ENCODE measurements at regions not wholly inside any gene's neighbourhood (a gene's known extent, or its start where the extent isn't known, plus 50 kb on each side); places are given as distances from the start of the nearest gene placed in this dataset.

DNA sequence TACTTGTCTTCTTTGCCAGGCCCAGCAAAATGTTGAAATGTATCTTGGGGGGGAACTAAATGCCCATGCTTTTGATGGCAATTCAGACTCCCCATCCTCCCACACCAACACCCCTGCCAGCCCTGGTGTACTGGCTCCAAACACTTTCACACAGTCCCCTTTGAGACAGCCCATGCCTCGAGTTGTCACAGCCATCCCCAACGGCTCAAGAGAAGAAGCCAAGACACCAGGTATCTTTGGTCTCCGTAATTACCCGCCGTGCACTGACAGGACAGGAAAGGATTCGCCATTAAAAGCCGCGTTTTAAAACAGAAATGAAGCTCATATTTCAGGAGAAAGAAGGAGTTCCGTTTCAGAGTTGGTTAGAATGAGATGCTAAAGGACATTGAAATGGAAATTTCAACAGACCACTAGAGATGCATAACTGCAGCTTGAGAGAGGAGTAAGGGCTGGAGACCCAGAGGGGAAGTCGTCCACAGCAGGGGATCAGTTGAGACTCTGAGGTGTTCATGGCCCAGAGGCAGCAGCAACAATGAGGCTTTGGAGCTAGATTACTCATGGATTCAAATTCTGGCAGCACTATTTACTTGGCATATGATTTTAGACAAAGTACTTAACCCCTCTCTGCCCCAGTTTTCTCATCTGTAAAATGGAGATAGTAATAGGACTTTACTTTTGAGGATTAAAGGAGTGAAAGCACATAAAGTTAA lies 63.5 kb upstream of the ADGRF1 start:
- TF ChIP-seq POLR2A (IDR thresholded peaks at IDR 0.05) (no peak), CTCF (IDR thresholded peaks at IDR 0.05) (no peak), EP300 (IDR thresholded peaks at IDR 0.05) (no peak)
